ENCODE measurements at regions not wholly inside any gene's neighbourhood (a gene's known extent, or its start where the extent isn't known, plus 50 kb on each side); places are given as distances from the start of the nearest gene placed in this dataset.

- no peak for TF ChIP-seq ZUFSP (CRISPR knock-in tag; IDR thresholded peaks at IDR 0.05; ENCODE audit: borderline replicate concordance)
- TF ChIP-seq PAWR (CRISPR knock-in tag; IDR thresholded peaks at IDR 0.05; ENCODE audit: borderline replicate concordance): no peak
Measured at GRCh38 chr2:129780316-129781270, 198.9 kb upstream of the RAB6C start (continued).

- no peak for DNase-seq (ENCODE audit: low spot score)
- CTCF ChIA-PET (ENCODE audit: low intra/inter-chr PET ratio, low total read pairs): no interaction called here
- Histone ChIP-seq H3K27me3 (ENCODE audit: control insufficient read depth in 1 of 2, insufficient read depth in 2 of 2, low read length in 2 of 2) (peaks cover 13 to 50% of the 10 kb centered on the region in 2 experiments), H3K4me3 (replicated peaks in 1 of 3; ENCODE audit: insufficient read depth in 1 of 3, low read depth in 2 of 3, low read length in 3 of 3) (no peak overlapping the region), H3K4me2 (ENCODE audit: low read depth, low read length) (no peak overlapping the region), H3K79me2 (ENCODE audit: insufficient read depth, low read length) (no peaks in the 10 kb centered on the region), H4K20me1 (ENCODE audit: insufficient read depth, low read length) (no peaks in the 10 kb centered on the region), H3K9ac (ENCODE audit: insufficient read depth, low read depth, low read length) (no peak overlapping the region), H2AFZ (ENCODE audit: low read length) (no peak overlapping the region), H3K36me3 (replicated peaks in 1 of 2; ENCODE audit: control insufficient read depth in 1 of 2, insufficient read depth in 2 of 2, low read length in 2 of 2) (no peaks in the 10 kb centered on the region), H3K27ac (ENCODE audit: extremely low read length, insufficient read depth, low read length) (no peak overlapping the region), H3K4me1 (ENCODE audit: insufficient read depth, low read length) (0 out of 2 replicates have a peak, but pooled peaks cover 2% of the 10 kb centered on the region), H3K9me3 (ENCODE audit: low read length) (no peaks in the 10 kb centered on the region)
- no peak for FAIRE-seq
- POLR2A ChIA-PET: no interaction called here
- intact Hi-C loops (cut with micrococcal nuclease; ENCODE audit: unreplicated experiment) (no loop called here), in situ Hi-C loops (cut with HindIII; ENCODE audit: extremely low pct_ligation_motif_present, low pct_unique_long_range_greater_than_20kb) (no loop called here)
- BruUV-seq (replicated peaks): no TSS peak
- ATAC-seq: peak; percentile 24; the same call in 1 of the 3 replicates
- WGBS (ENCODE audit: low lambda C conversion rate): 11% methylated on average over 15 of the region's 18 CpGs
- TF ChIP-seq ZNF530 (CRISPR knock-in tag; IDR thresholded peaks at IDR 0.05; ENCODE audit: low read depth): no peak
- no peak for TF ChIP-seq RERE (CRISPR knock-in tag; IDR thresholded peaks at IDR 0.05; ENCODE audit: low read depth)
- TF ChIP-seq ZNF678 (CRISPR knock-in tag; IDR thresholded peaks at IDR 0.05): no peak
- no peak for TF ChIP-seq KLF11 (CRISPR knock-in tag; IDR thresholded peaks at IDR 0.05)
- no peak for TF ChIP-seq MAF1 (CRISPR knock-in tag; IDR thresholded peaks at IDR 0.05; ENCODE audit: borderline replicate concordance)
- TF ChIP-seq TOPORS (CRISPR knock-in tag; IDR thresholded peaks at IDR 0.05): no peak
- no peak for TF ChIP-seq CENPX (CRISPR knock-in tag; IDR thresholded peaks at IDR 0.05)
- no peak for TF ChIP-seq CEBPB (IDR thresholded peaks at IDR 0.05; ENCODE audit: borderline replicate concordance, low read depth, low read length)
- TF ChIP-seq ZNF546 (CRISPR knock-in tag; conservative IDR thresholded peaks at IDR 0.05): no peak
- no peak for TF ChIP-seq ZBTB26 (CRISPR knock-in tag; IDR thresholded peaks at IDR 0.05; ENCODE audit: borderline replicate concordance)
Measured at GRCh38 chr2:129781749-129782632, 197.5 kb upstream of the RAB6C start.
